ENCODE measurements at regions not wholly inside any gene's neighbourhood (a gene's known extent, or its start where the extent isn't known, plus 50 kb on each side); places are given as distances from the start of the nearest gene placed in this dataset.
A peak's percentile ranks its signal among the peaks of the same experiment; 100 is the strongest.

DNA sequence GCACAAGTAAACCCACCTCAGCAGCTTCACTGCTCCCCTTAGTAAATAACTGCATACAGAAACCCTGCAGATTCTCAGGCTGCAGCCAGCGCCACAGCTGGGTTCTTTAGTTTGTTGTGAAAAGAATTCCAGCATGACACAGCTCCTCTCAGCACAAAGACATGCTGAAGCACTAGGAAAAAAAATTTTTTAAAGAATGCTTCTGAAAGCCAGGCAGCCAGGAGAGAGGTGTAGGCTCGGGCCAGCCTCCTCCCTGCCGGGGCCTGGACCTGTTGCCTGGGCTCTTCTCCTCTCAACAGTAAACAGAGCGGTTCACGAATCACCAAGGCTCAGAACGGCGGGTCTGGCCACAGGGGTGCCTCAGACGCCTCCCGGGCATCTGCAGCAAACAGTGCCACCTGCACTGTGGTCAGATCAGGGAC is 95.7 kb upstream of the POU3F3 start:
- TF ChIP-seq, protein P1, sequence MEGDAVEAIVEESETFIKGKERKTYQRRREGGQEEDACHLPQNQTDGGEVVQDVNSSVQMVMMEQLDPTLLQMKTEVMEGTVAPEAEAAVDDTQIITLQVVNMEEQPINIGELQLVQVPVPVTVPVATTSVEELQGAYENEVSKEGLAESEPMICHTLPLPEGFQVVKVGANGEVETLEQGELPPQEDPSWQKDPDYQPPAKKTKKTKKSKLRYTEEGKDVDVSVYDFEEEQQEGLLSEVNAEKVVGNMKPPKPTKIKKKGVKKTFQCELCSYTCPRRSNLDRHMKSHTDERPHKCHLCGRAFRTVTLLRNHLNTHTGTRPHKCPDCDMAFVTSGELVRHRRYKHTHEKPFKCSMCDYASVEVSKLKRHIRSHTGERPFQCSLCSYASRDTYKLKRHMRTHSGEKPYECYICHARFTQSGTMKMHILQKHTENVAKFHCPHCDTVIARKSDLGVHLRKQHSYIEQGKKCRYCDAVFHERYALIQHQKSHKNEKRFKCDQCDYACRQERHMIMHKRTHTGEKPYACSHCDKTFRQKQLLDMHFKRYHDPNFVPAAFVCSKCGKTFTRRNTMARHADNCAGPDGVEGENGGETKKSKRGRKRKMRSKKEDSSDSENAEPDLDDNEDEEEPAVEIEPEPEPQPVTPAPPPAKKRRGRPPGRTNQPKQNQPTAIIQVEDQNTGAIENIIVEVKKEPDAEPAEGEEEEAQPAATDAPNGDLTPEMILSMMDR (conservative IDR thresholded peaks at IDR 0.05; ENCODE audit: low read depth in 2 of 2), result no peak
- TF ChIP-seq NANOG (IDR thresholded peaks at IDR 0.05; ENCODE audit: borderline replicate concordance) (no peak; the same call in 1 of the 2 replicates), EZH2phosphoT487 (IDR thresholded peaks at IDR 0.05; ENCODE audit: unreplicated experiment) (no peak), JUNB (IDR thresholded peaks at IDR 0.05; ENCODE audit: unreplicated experiment) (no peak), ZNF114 (CRISPR knock-in tag; IDR thresholded peaks at IDR 0.05) (no peak), CREB1 (CRISPR knock-in tag; IDR thresholded peaks at IDR 0.05; ENCODE audit: low read depth) (no peak), ZNF331 (CRISPR knock-in tag; IDR thresholded peaks at IDR 0.05; ENCODE audit: low read depth) (no peak), STAT1 (IDR thresholded peaks at IDR 0.05; ENCODE audit: unreplicated experiment) (no peak), EZH2 (IDR thresholded peaks at IDR 0.05; ENCODE audit: low read depth, unreplicated experiment) (no peak)
- TF ChIP-seq, protein P2, sequence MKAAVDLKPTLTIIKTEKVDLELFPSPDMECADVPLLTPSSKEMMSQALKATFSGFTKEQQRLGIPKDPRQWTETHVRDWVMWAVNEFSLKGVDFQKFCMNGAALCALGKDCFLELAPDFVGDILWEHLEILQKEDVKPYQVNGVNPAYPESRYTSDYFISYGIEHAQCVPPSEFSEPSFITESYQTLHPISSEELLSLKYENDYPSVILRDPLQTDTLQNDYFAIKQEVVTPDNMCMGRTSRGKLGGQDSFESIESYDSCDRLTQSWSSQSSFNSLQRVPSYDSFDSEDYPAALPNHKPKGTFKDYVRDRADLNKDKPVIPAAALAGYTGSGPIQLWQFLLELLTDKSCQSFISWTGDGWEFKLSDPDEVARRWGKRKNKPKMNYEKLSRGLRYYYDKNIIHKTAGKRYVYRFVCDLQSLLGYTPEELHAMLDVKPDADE (IDR thresholded peaks at IDR 0.05), result no peak
- TF ChIP-seq, protein P3, sequence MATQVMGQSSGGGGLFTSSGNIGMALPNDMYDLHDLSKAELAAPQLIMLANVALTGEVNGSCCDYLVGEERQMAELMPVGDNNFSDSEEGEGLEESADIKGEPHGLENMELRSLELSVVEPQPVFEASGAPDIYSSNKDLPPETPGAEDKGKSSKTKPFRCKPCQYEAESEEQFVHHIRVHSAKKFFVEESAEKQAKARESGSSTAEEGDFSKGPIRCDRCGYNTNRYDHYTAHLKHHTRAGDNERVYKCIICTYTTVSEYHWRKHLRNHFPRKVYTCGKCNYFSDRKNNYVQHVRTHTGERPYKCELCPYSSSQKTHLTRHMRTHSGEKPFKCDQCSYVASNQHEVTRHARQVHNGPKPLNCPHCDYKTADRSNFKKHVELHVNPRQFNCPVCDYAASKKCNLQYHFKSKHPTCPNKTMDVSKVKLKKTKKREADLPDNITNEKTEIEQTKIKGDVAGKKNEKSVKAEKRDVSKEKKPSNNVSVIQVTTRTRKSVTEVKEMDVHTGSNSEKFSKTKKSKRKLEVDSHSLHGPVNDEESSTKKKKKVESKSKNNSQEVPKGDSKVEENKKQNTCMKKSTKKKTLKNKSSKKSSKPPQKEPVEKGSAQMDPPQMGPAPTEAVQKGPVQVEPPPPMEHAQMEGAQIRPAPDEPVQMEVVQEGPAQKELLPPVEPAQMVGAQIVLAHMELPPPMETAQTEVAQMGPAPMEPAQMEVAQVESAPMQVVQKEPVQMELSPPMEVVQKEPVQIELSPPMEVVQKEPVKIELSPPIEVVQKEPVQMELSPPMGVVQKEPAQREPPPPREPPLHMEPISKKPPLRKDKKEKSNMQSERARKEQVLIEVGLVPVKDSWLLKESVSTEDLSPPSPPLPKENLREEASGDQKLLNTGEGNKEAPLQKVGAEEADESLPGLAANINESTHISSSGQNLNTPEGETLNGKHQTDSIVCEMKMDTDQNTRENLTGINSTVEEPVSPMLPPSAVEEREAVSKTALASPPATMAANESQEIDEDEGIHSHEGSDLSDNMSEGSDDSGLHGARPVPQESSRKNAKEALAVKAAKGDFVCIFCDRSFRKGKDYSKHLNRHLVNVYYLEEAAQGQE (IDR thresholded peaks at IDR 0.05; ENCODE audit: unreplicated experiment), result no peak
- Mint-ChIP-seq H3K9me3 (peaks cover 12% of the 10 kb centered on the region), H3K4me3 (peak overlapping the region; percentile 38; the same call in 1 of the 3 replicates), H3K4me1 (peaks cover 36% of the 10 kb centered on the region), H3K36me3 (ENCODE audit: low read depth) (peaks cover 15% of the 10 kb centered on the region), H3K27me3 (ENCODE audit: insufficient read depth, low read depth, poor library complexity) (peaks cover 13% of the 10 kb centered on the region), H3K27ac (peak overlapping the region; percentile 97)
- ATAC-seq, result peak; percentile 96
- H3K79me2 ChIP-seq (replicated peaks; ENCODE audit: insufficient read depth), result no peaks in the 10 kb centered on the region
- 0 out of 2 replicates have a peak, but pooled peaks cover 6% of the 10 kb centered on the region for H3K27me3 ChIP-seq (ENCODE audit: insufficient read depth)
- H3F3A ChIP-seq (replicated peaks; ENCODE audit: low read depth), result peaks cover 7% of the 10 kb centered on the region; the same call in 1 of the 2 replicates
- H3K27ac ChIP-seq (ENCODE audit: low read depth), result peak overlapping the region; percentile 95
- H3K9me2 ChIP-seq (ENCODE audit: insufficient read depth), result peaks cover 7% of the 10 kb centered on the region; the same call in 1 of the 2 replicates
- peaks cover 19% of the 10 kb centered on the region for H3K4me1 ChIP-seq (ENCODE audit: insufficient read depth)
- peak; percentile 93 for DNase-seq (ENCODE audit: low spot score)
- peak overlapping the region; percentile 9; the same call in 1 of the 2 replicates for H2AFZ ChIP-seq
- peak overlapping the region; percentile 38; the same call in 1 of the 2 replicates for H3K4me3 ChIP-seq
- no peaks in the 10 kb centered on the region for H4K20me1 ChIP-seq (replicated peaks; ENCODE audit: insufficient read depth)
- H3K36me3 ChIP-seq (ENCODE audit: insufficient read depth), result no peaks in the 10 kb centered on the region
- peak overlapping the region; percentile 68 for H3K4me2 ChIP-seq
